ENCODE measurements at regions not wholly inside any gene's neighbourhood (a gene's known extent, or its start where the extent isn't known, plus 50 kb on each side); places are given as distances from the start of the nearest gene placed in this dataset.

GRCh38 chr20:12037521-12037920 lies 119.8 kb downstream of the BTBD3 start:
- ChIA-PET CTCF (interaction anchor here (1.0 kb wide), 1 partner anchor 9 kb away, joined by 3 read pairs; no protein-coding TSS in a partner anchor), POLR2A (no interaction called here)
- DNase-seq (ENCODE audit: extremely low spot score) = no peak
- no peak for TF ChIP-seq CTCF (IDR thresholded peaks at IDR 0.05; ENCODE audit: control extremely low read depth, extremely low read depth, low read depth, missing control alignments)

- no peak for TF ChIP-seq CTCF (IDR thresholded peaks at IDR 0.05; ENCODE audit: control extremely low read depth, extremely low read depth, low read depth, missing control alignments)
- CTCF ChIA-PET = no interaction called here
- DNase-seq (ENCODE audit: extremely low spot score) = no peak
- POLR2A ChIA-PET = no interaction called here
Observed at GRCh38 chr20:12040261-12040660, 122.6 kb downstream of the BTBD3 start.

GRCh38 chr20:12044969-12045368 lies 127.3 kb downstream of the BTBD3 start:
- TF ChIP-seq CTCF (IDR thresholded peaks at IDR 0.05; ENCODE audit: control extremely low read depth, extremely low read depth, low read depth, missing control alignments) = no peak
- ChIA-PET CTCF (no interaction called here), POLR2A (no interaction called here)
- no peak for DNase-seq (ENCODE audit: extremely low spot score)

GRCh38 chr20:12047838-12048432 lies 130.2 kb downstream of the BTBD3 start:
- ChIA-PET POLR2A (no interaction called here), CTCF (no interaction called here)
- no peak for TF ChIP-seq CTCF (IDR thresholded peaks at IDR 0.05; ENCODE audit: control extremely low read depth, extremely low read depth, low read depth, missing control alignments)
- no peak for DNase-seq (ENCODE audit: extremely low spot score)

- ChIA-PET CTCF (no interaction called here), POLR2A (no interaction called here)
- TF ChIP-seq CTCF (IDR thresholded peaks at IDR 0.05; ENCODE audit: control extremely low read depth, extremely low read depth, low read depth, missing control alignments) = no peak
- no peak for DNase-seq (ENCODE audit: extremely low spot score)
Observed at GRCh38 chr20:12049125-12049524, 131.4 kb downstream of the BTBD3 start.

GRCh38 chr20:12051206-12052163 lies 133.8 kb downstream of the BTBD3 start:
- DNase-seq (ENCODE audit: extremely low spot score) = no peak
- ChIA-PET POLR2A (no interaction called here), CTCF (no interaction called here)
- no peak for TF ChIP-seq CTCF (IDR thresholded peaks at IDR 0.05; ENCODE audit: control extremely low read depth, extremely low read depth, low read depth, missing control alignments)

Measured in GM10248 (cell line).